GM12864 (cell line): ENCODE measurements at regions not wholly inside any gene's neighbourhood (a gene's known extent, or its start where the extent isn't known, plus 50 kb on each side); places are given as distances from the start of the nearest gene placed in this dataset.

ENCODE experiments used
- DNase-seq: peaks from one replicate; pipeline ENCODE4 v3.0.0-alpha.2; 2011; ENCODE audit warnings: low read depth
- H3K4me3 ChIP-seq: 2 replicates; pipeline ENCODE4 v1.5.1; 2011; ENCODE audit warnings: mild to moderate bottlenecking, low read depth, low read length, control low read depth
- CTCF ChIP-seq: IDR thresholded peaks from 2 replicates; pipeline ENCODE4 v1.5.1; 2011; ENCODE audit warnings: low read depth, mild to moderate bottlenecking, moderate library complexity, low read length, control low read depth, inconsistent platforms; ENCODE audit errors: missing control alignments

- no peak for DNase-seq
- no peak overlapping the region for H3K4me3 ChIP-seq
- TF ChIP-seq CTCF, result no peak
Measured at GRCh38 chr11:81839976-81840375, 893.7 kb downstream of the FAM181B start.

GRCh38 chr11:81839016-81839415 is 894.6 kb downstream of the FAM181B start:
- H3K4me3 ChIP-seq, result no peak overlapping the region
- TF ChIP-seq CTCF, result no peak
- DNase-seq, result no peak

GRCh38 chr11:81829976-81830375 is 903.7 kb downstream of the FAM181B start:
- no peak for DNase-seq
- TF ChIP-seq CTCF, result no peak
- no peak overlapping the region for H3K4me3 ChIP-seq

- no peak for DNase-seq
- no peak for TF ChIP-seq CTCF
- H3K4me3 ChIP-seq, result no peak overlapping the region
Measured at GRCh38 chr11:81825346-81825745, 908.3 kb downstream of the FAM181B start.

- no peak for DNase-seq
- H3K4me3 ChIP-seq, result no peak overlapping the region
- TF ChIP-seq CTCF, result no peak
Measured at GRCh38 chr11:81819462-81819861, 914.2 kb downstream of the FAM181B start.

- H3K4me3 ChIP-seq, result no peak overlapping the region
- no peak for TF ChIP-seq CTCF
- no peak for DNase-seq
Measured at GRCh38 chr11:81804858-81805257, 928.8 kb downstream of the FAM181B start.

GRCh38 chr11:81802591-81802990 is 931.1 kb downstream of the FAM181B start:
- no peak overlapping the region for H3K4me3 ChIP-seq
- DNase-seq, result no peak
- no peak for TF ChIP-seq CTCF
